AG04449 (cell line): ENCODE measurements at regions not wholly inside any gene's neighbourhood (a gene's known extent, or its start where the extent isn't known, plus 50 kb on each side); places are given as distances from the start of the nearest gene placed in this dataset.

ENCODE experiments used
- CTCF ChIA-PET: fragments of 350-600 bp; formaldehyde crosslinking; extraction: SDS; loops from one replicate; lab custom pipeline; 2021; ENCODE audit warnings: antibody characterized with exemption; lab: Yijun Ruan, JAX
- POLR2A ChIA-PET: fragments of 400-600, 350-600 bp; formaldehyde crosslinking; extraction: SDS; loops from one replicate; lab custom pipeline; 2020; ENCODE audit warnings: antibody characterized with exemption, inconsistent platforms; lab: Yijun Ruan, JAX
- DNase-seq: peaks from one replicate; pipeline ENCODE4 v3.0.0-alpha.2; 2010; ENCODE audit warnings: low read depth, low spot score
- H3K4me3 ChIP-seq: 2 replicates; pipeline ENCODE4 v1.5.1; 2011; ENCODE audit warnings: low read depth, mild to moderate bottlenecking, control low read depth, low read length
- TF ChIP-seq, protein P1 (sequence below): IDR thresholded peaks from one replicate; pipeline ENCODE4 v1.5.1; 2011; ENCODE audit warnings: mild to moderate bottlenecking, moderate library complexity, low read length, control low read depth, inconsistent platforms; ENCODE audit not compliant: insufficient read depth; ENCODE audit errors: missing control alignments

DNA sequence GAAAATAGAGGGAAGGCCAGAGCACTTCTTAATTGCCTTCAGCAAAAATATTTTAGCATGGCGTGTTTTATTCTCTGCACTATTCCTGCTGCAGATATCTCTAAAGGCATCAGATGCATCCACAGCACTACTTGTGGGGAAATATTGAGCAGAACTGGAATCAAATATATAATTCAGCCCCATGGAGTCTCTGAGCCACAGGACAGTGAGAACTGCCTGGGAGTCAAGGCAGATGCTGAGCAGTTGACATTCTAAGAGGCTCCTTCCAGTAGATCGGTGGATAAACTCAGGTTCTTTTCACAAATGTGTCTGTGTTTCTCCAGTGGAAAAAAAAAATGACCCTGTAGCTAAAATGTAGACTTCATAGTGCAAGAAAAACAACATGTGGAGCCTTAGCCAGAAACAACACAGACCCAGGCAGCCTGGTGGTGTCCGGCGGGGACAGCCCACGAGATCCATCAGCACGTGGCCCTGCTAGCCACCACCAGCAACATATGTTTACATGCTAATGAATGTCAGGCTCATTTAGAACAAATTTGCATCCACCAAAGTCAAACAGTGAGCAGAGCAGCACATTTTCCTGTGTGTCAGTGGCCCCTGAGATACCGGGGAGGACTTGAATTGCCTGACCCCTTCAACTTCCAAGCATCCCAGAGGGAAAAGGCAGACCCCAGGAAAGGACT is 123.3 kb upstream of the PFKP start:
- H3K4me3 ChIP-seq = no peak overlapping the region
- TF ChIP-seq, protein P1, sequence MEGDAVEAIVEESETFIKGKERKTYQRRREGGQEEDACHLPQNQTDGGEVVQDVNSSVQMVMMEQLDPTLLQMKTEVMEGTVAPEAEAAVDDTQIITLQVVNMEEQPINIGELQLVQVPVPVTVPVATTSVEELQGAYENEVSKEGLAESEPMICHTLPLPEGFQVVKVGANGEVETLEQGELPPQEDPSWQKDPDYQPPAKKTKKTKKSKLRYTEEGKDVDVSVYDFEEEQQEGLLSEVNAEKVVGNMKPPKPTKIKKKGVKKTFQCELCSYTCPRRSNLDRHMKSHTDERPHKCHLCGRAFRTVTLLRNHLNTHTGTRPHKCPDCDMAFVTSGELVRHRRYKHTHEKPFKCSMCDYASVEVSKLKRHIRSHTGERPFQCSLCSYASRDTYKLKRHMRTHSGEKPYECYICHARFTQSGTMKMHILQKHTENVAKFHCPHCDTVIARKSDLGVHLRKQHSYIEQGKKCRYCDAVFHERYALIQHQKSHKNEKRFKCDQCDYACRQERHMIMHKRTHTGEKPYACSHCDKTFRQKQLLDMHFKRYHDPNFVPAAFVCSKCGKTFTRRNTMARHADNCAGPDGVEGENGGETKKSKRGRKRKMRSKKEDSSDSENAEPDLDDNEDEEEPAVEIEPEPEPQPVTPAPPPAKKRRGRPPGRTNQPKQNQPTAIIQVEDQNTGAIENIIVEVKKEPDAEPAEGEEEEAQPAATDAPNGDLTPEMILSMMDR = no peak
- ChIA-PET CTCF (no interaction called here), POLR2A (interaction anchor here (0.8 kb wide), 1 partner anchor 25 kb away, joined by 3 read pairs; no protein-coding TSS in a partner anchor)
- DNase-seq = no peak

DNA sequence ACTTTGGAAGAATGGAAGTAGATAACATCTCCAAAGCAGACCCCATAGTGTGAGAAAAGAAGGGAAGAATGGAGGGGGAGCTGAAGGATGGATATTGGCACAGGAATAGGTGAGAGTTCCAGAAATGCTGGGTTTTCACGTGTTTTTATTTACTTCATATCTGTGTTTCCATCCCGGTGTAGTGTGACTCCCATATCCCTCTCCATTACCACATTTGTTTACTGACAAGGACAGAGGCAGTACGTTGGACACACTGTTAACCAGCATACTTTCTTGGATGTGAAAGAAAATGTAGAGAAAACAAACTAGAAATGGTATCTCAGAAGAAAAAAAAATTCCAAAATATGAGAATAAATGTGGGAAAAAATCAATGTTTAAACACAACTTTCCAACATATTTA is 124.4 kb upstream of the PFKP start:
- TF ChIP-seq, protein P1 = no peak
- ChIA-PET CTCF (interaction anchor here (2.8 kb wide), 1 partner anchor 100 kb away, joined by 22 read pairs; no protein-coding TSS in a partner anchor), POLR2A (no interaction called here)
- no peak overlapping the region for H3K4me3 ChIP-seq
- no peak for DNase-seq

DNA sequence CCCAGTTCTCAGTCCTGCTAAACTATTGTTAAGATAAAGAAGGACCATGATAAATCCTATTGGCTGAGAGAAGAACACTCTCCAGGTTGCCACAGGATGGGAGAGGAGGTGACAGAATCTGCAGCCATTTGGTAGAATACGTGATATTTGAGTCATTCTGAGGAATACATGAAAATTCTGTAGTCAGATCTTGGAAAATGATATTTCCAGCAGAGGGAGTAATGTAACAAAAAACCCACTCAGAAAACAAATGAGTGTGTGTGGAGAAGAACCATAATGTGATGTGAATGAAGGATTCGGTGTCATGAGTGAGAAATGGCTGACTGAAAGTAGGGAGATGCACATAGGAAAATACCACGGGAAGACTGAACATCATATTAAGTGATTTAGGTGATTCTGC is 128.5 kb upstream of the PFKP start:
- CTCF ChIA-PET = interaction anchor here (1.1 to 4.2 kb wide), 6 partner anchors 11 to 109 kb away, joined by 3 to 87 read pairs (median 11); no protein-coding TSS in a partner anchor
- TF ChIP-seq, protein P1 = no peak
- no peak for DNase-seq
- POLR2A ChIA-PET = interaction anchor here (0.7 kb wide), 1 partner anchor 1797 kb away, joined by 6 read pairs; no protein-coding TSS in a partner anchor
- no peak overlapping the region for H3K4me3 ChIP-seq

DNA sequence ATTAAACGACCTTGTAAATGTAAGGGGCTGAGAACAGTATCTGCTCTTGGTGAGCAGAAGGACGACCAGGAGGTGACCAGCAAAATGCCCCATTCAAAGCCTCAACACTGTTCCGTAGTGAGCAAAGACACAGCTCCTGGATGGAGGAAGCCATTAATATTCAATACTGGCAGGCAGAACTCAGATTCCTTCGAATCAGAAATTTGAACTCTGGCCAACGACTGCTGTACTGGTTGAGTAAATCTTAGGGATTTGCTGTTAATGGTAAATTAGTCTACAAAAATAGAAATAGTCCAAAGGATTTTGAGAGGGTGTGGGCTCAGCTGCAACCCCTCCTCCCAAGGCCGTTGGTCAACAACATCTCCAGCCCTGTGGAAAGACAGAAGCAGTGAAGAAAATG is 130.5 kb upstream of the PFKP start:
- H3K4me3 ChIP-seq = no peak overlapping the region
- ChIA-PET CTCF (interaction anchor here (1.2 to 4.2 kb wide), 9 partner anchors 8 to 107 kb away, joined by 3 to 87 read pairs (median 6); no protein-coding TSS in a partner anchor), POLR2A (no interaction called here)
- DNase-seq = no peak
- TF ChIP-seq, protein P1 = no peak

DNA sequence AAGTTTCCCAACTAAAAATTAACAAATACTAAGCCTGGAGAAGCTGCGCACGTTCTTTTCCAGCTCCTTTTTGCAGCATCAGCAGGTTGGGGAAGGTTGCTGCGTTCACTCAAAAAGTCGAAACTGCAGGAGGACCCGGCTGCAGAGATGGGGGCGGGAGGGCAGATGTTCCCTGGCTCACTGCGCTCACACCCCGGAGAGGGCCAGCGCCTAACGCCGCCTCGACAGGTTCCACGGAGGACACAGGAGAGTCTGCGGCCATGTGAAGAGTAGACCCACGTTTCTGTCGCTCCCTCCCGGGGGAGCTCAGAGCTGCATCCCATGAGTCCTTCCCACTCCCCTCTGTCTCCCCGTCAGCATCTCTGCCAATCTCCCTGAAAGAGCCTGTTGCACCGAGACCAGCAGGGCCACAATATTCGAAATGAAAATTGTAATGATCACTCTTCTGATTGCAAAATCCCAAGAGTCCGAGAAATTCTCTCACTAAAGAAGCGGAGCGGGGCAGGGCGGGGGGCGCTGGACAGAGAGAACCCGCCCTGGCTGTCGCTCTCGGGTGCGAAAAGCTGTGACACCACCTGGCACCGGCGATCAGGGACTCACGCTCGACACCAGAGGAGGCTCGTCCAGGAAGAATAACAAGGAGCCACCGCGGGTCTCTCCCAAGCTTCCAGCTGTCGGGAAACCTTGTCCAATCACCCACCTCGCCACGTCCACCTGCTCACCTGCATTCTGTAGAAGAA is 131.5 kb upstream of the PFKP start:
- no peak overlapping the region for H3K4me3 ChIP-seq
- POLR2A ChIA-PET = no interaction called here
- no peak for DNase-seq
- CTCF ChIA-PET = interaction anchor here (1.2 to 4.2 kb wide), 5 partner anchors 11 to 108 kb away, joined by 3 to 87 read pairs (median 7); no protein-coding TSS in a partner anchor
- TF ChIP-seq, protein P1 = no peak

DNA sequence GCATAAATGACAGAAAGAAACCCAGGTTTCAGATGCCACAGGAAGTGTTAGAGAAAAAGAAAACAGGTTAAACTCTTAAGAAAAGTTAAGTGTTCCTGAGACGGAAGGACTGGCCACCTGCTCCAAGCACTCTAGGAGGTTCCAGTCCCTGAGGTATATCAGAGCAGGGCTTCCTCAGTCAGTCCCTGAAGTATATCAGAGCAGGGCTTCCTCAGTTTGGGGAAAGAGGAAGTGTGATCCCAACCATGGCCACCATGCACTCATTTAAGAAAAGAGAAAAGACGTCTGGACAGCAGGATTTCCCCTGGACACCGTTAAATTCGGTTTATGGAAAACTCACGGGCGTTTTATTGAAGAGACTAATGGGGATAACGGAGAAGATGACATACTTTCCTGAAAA is 133.4 kb upstream of the PFKP start:
- POLR2A ChIA-PET = no interaction called here
- H3K4me3 ChIP-seq = no peak overlapping the region
- TF ChIP-seq, protein P1 = no peak
- CTCF ChIA-PET = interaction anchor here (10.9 kb wide), 1 partner anchor 111 kb away, joined by 258 read pairs; no protein-coding TSS in a partner anchor
- no peak for DNase-seq
